ENCODE measurements at regions not wholly inside any gene's neighbourhood (a gene's known extent, or its start where the extent isn't known, plus 50 kb on each side); places are given as distances from the start of the nearest gene placed in this dataset.
A peak's percentile ranks its signal among the peaks of the same experiment; 100 is the strongest.

- no peaks in the 10 kb centered on the region for H3K79me2 ChIP-seq (ENCODE audit: low read depth)
- no peaks in the 10 kb centered on the region for H3K4me1 ChIP-seq
- peaks cover 7% of the 10 kb centered on the region for H3K4me1 Mint-ChIP-seq
- H3K27me3 Mint-ChIP-seq (ENCODE audit: insufficient read depth, low read depth) = no peaks in the 10 kb centered on the region
- no peak overlapping the region for H3K4me3 ChIP-seq
- no peak overlapping the region for H3K9ac ChIP-seq
- no peaks in the 10 kb centered on the region for H3K27me3 ChIP-seq
- no peak overlapping the region for H3K4me2 ChIP-seq
- no peak overlapping the region for H3K4me3 Mint-ChIP-seq
- H2AFZ ChIP-seq (replicated peaks) = no peak overlapping the region
- H3K9me3 ChIP-seq (ENCODE audit: low read depth) = no peaks in the 10 kb centered on the region
- H3K9me3 Mint-ChIP-seq = no peaks in the 10 kb centered on the region
- no peak overlapping the region for H3K27ac ChIP-seq
- no peaks in the 10 kb centered on the region for H4K20me1 ChIP-seq (ENCODE audit: low read depth)
- H3F3A ChIP-seq (ENCODE audit: low read depth) = no peaks in the 10 kb centered on the region
- DNase-seq (ENCODE audit: low spot score) = no peak
- H3K27ac Mint-ChIP-seq = no peak overlapping the region
- no peaks in the 10 kb centered on the region for H3K36me3 ChIP-seq
- TF ChIP-seq EZH2 (IDR thresholded peaks at IDR 0.05) = no peak
- TF ChIP-seq CTCF (IDR thresholded peaks at IDR 0.05) = no peak
- no peak for TF ChIP-seq EZH2phosphoT487 (IDR thresholded peaks at IDR 0.05)
- no peaks in the 10 kb centered on the region for H3K36me3 Mint-ChIP-seq
Measured at GRCh38 chr13:108444448-108444847, 174.9 kb downstream of the TNFSF13B start.

GRCh38 chr13:108448891-108449290 lies 179.4 kb downstream of the TNFSF13B start:
- Mint-ChIP-seq H3K27me3 (ENCODE audit: insufficient read depth, low read depth) (no peaks in the 10 kb centered on the region), H3K27ac (no peak overlapping the region), H3K36me3 (no peaks in the 10 kb centered on the region), H3K4me3 (no peak overlapping the region), H3K4me1 (peaks cover 9% of the 10 kb centered on the region), H3K9me3 (no peaks in the 10 kb centered on the region)
- H3F3A ChIP-seq (ENCODE audit: low read depth) = no peaks in the 10 kb centered on the region
- H3K27ac ChIP-seq = no peak overlapping the region
- no peaks in the 10 kb centered on the region for H3K9me3 ChIP-seq (ENCODE audit: low read depth)
- H3K79me2 ChIP-seq (ENCODE audit: low read depth) = no peaks in the 10 kb centered on the region
- no peak overlapping the region for H3K4me2 ChIP-seq
- H3K36me3 ChIP-seq = no peaks in the 10 kb centered on the region
- H3K27me3 ChIP-seq = no peaks in the 10 kb centered on the region
- DNase-seq (ENCODE audit: low spot score) = no peak
- H3K4me1 ChIP-seq = peaks cover 17% of the 10 kb centered on the region
- H2AFZ ChIP-seq (replicated peaks) = no peak overlapping the region
- no peaks in the 10 kb centered on the region for H4K20me1 ChIP-seq (ENCODE audit: low read depth)
- TF ChIP-seq EZH2phosphoT487 (IDR thresholded peaks at IDR 0.05) (no peak), EZH2 (IDR thresholded peaks at IDR 0.05) (no peak), CTCF (IDR thresholded peaks at IDR 0.05) (no peak)
- H3K4me3 ChIP-seq = no peak overlapping the region
- no peak overlapping the region for H3K9ac ChIP-seq

GRCh38 chr13:108451121-108451520 lies 178.3 kb upstream of the MYO16 start:
- Histone ChIP-seq H3K36me3 (no peaks in the 10 kb centered on the region), H3K27ac (no peak overlapping the region), H3K27me3 (no peaks in the 10 kb centered on the region), H3K4me1 (peaks cover 17% of the 10 kb centered on the region), H3K4me3 (no peak overlapping the region), H4K20me1 (ENCODE audit: low read depth) (no peaks in the 10 kb centered on the region), H2AFZ (replicated peaks) (no peak overlapping the region), H3K79me2 (ENCODE audit: low read depth) (no peaks in the 10 kb centered on the region), H3K4me2 (no peak overlapping the region), H3K9me3 (ENCODE audit: low read depth) (no peaks in the 10 kb centered on the region), H3F3A (ENCODE audit: low read depth) (no peaks in the 10 kb centered on the region), H3K9ac (no peak overlapping the region)
- peaks cover 2% of the 10 kb centered on the region for H3K4me1 Mint-ChIP-seq
- no peaks in the 10 kb centered on the region for H3K27me3 Mint-ChIP-seq (ENCODE audit: insufficient read depth, low read depth)
- no peaks in the 10 kb centered on the region for H3K9me3 Mint-ChIP-seq
- H3K36me3 Mint-ChIP-seq = no peaks in the 10 kb centered on the region
- no peak overlapping the region for H3K4me3 Mint-ChIP-seq
- peak; percentile 58 for DNase-seq (ENCODE audit: low spot score)
- TF ChIP-seq EZH2phosphoT487 (IDR thresholded peaks at IDR 0.05) (no peak), CTCF (IDR thresholded peaks at IDR 0.05) (no peak), EZH2 (IDR thresholded peaks at IDR 0.05) (no peak)
- H3K27ac Mint-ChIP-seq = no peak overlapping the region

Data from neural progenitor cell (in vitro differentiated cells).